SU-DHL-6 (cell line): ENCODE measurements at regions not wholly inside any gene's neighbourhood (a gene's known extent, or its start where the extent isn't known, plus 50 kb on each side); places are given as distances from the start of the nearest gene placed in this dataset.
"Not testable (repeated sequence)": the region's sequence is repeated elsewhere in the genome, so short reads cannot be mapped to it uniquely, and the experiment has no call there.

Experiments used
- H2AFZ ChIP-seq: fragments of 200-600 bp; sonication (generic); 2 replicates; pipeline ENCODE4 v1.6.1; 2014; ENCODE audit warnings: low read depth, mild to moderate bottlenecking, moderate library complexity, mixed read lengths, antibody characterized with exemption, low read length; ENCODE audit not compliant: severe bottlenecking
- H3F3A ChIP-seq: fragments of 200-600 bp; shearing (Covaris generic); 2 replicates; pipeline ENCODE4 v1.6.0; 2016; ENCODE audit warnings: antibody characterized with exemption, mild to moderate bottlenecking; ENCODE audit not compliant: insufficient read depth
- H3K27ac ChIP-seq: fragments of 200-600 bp; sonication (generic); 2 replicates; pipeline ENCODE4 v1.5.1; 2016; ENCODE audit warnings: low read depth, mild to moderate bottlenecking, low read length, moderate library complexity, mixed read lengths
- H3K27me3 ChIP-seq: fragments of 200-600 bp; sonication (generic), shearing (Covaris generic); 2 replicates; pipeline ENCODE4 v1.6.0; 2014; ENCODE audit warnings: mild to moderate bottlenecking, low read length
- H3K36me3 ChIP-seq: fragments of 200-600 bp; sonication (generic); 2 replicates; pipeline ENCODE4 v1.6.1; 2014; ENCODE audit warnings: mild to moderate bottlenecking, low read length, mixed read lengths
- H3K4me2 ChIP-seq: fragments of 300-600, 200-600 bp; shearing (Covaris generic), sonication (generic); 2 replicates; pipeline ENCODE4 v1.6.0; 2014; ENCODE audit warnings: low read length, low read depth, mild to moderate bottlenecking; ENCODE audit not compliant: poor library complexity, severe bottlenecking
- H3K4me3 ChIP-seq: fragments of 200-600 bp; sonication (generic); 2 replicates; pipeline ENCODE4 v1.5.1; 2014; ENCODE audit warnings: antibody characterized with exemption, low read length, mild to moderate bottlenecking, mixed read lengths; ENCODE audit not compliant: insufficient read depth, poor library complexity, severe bottlenecking
- H3K79me2 ChIP-seq: fragments of 200-600 bp; sonication (generic); 2 replicates; pipeline ENCODE4 v1.6.1; 2014; ENCODE audit warnings: mild to moderate bottlenecking, low read length, moderate library complexity; ENCODE audit not compliant: insufficient read depth
- H3K9ac ChIP-seq: fragments of 200-600 bp; sonication (generic); 2 replicates; pipeline ENCODE4 v1.7.0; 2014; ENCODE audit warnings: mild to moderate bottlenecking, low read length
- H3K9me2 ChIP-seq: fragments of 200-600 bp; sonication (generic); replicated peaks from 2 replicates; pipeline ENCODE4 v1.6.1; 2014; ENCODE audit warnings: low read length; ENCODE audit not compliant: insufficient read depth
- H3K9me3 ChIP-seq: fragments of 200-600 bp; sonication (generic); 2 replicates; pipeline ENCODE4 v1.6.1; 2014; ENCODE audit warnings: low read length, mixed read lengths; ENCODE audit not compliant: insufficient read depth
- H4K20me1 ChIP-seq: fragments of 200-600 bp; sonication (generic); 2 replicates; pipeline ENCODE4 v1.6.1; 2014; ENCODE audit warnings: low read depth, mild to moderate bottlenecking, antibody characterized with exemption, low read length, moderate library complexity, mixed read lengths
- EZH2phosphoT487 ChIP-seq: fragments of 200-600 bp; sonication (generic), shearing (Covaris generic); conservative IDR thresholded peaks from 2 replicates; pipeline ENCODE4 v1.6.1; 2018; ENCODE audit warnings: mild to moderate bottlenecking, antibody characterized with exemption, low read length, moderate library complexity, mixed read lengths
- TF ChIP-seq, protein P1 (sequence below): fragments of 200-600 bp; sonication (generic); IDR thresholded peaks from one replicate; pipeline ENCODE4 v1.5.1; 2017; ENCODE audit warnings: antibody characterized with exemption, mild to moderate bottlenecking, low read length, moderate library complexity; ENCODE audit not compliant: insufficient read depth, poor library complexity, severe bottlenecking

DNA sequence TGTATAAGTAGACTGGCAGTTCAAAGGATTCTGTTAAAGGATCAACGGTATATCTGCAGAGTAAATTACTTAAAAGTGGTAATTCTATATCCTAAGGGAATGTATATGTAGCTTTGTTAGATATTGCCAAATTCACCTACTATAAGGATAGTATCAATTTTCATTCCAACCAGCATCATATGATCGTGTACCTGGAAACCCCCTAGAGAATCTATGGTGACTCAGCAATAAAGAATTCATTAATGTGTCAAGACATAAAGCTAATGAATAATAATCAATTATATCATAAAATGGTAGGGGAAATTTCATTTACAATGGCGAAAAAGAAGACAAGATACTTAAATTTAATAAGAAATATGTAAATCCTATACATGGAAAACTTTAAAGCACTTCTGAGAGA lies 234.1 kb upstream of the ACTBL2 start:
- H3K27ac ChIP-seq, result no peak overlapping the region
- H3F3A ChIP-seq, result no peaks in the 10 kb centered on the region
- no peaks in the 10 kb centered on the region for H3K9me2 ChIP-seq
- H3K36me3 ChIP-seq, result no peaks in the 10 kb centered on the region
- no peak overlapping the region for H3K9ac ChIP-seq
- no peak overlapping the region for H3K4me3 ChIP-seq
- H3K9me3 ChIP-seq, result no peaks in the 10 kb centered on the region
- TF ChIP-seq, protein P1, sequence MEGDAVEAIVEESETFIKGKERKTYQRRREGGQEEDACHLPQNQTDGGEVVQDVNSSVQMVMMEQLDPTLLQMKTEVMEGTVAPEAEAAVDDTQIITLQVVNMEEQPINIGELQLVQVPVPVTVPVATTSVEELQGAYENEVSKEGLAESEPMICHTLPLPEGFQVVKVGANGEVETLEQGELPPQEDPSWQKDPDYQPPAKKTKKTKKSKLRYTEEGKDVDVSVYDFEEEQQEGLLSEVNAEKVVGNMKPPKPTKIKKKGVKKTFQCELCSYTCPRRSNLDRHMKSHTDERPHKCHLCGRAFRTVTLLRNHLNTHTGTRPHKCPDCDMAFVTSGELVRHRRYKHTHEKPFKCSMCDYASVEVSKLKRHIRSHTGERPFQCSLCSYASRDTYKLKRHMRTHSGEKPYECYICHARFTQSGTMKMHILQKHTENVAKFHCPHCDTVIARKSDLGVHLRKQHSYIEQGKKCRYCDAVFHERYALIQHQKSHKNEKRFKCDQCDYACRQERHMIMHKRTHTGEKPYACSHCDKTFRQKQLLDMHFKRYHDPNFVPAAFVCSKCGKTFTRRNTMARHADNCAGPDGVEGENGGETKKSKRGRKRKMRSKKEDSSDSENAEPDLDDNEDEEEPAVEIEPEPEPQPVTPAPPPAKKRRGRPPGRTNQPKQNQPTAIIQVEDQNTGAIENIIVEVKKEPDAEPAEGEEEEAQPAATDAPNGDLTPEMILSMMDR, result no peak
- no peak for TF ChIP-seq EZH2phosphoT487
- no peaks in the 10 kb centered on the region for H3K79me2 ChIP-seq
- H3K4me2 ChIP-seq, result no peak overlapping the region
- no peak overlapping the region for H2AFZ ChIP-seq
- no peaks in the 10 kb centered on the region for H4K20me1 ChIP-seq
- H3K27me3 ChIP-seq, result no peaks in the 10 kb centered on the region

DNA sequence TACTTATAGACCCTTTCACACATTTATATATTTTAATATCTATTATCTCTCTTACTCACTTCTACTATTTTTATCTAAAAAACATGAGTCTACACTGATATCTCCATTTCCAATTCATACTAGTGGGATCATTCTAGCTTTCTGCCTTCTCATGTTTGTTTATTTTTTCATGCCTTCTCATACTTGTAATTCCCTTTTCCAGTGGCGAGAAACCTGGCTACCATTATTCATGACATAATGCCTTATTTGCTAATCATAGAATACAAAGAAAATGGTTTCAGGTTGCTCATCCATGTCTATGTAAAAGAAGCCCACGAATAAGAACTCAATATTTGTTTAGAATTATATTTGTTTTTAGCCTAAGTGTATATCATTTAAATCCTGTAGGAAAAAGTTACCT lies 232.7 kb upstream of the ACTBL2 start:
- Histone ChIP-seq H3K27ac (no peak overlapping the region), H3K79me2 (no peaks in the 10 kb centered on the region), H4K20me1 (no peaks in the 10 kb centered on the region), H2AFZ (no peak overlapping the region), H3F3A (no peaks in the 10 kb centered on the region), H3K27me3 (no peaks in the 10 kb centered on the region), H3K9me3 (no peaks in the 10 kb centered on the region), H3K4me3 (no peak overlapping the region), H3K36me3 (no peaks in the 10 kb centered on the region), H3K9me2 (no peaks in the 10 kb centered on the region), H3K9ac (no peak overlapping the region), H3K4me2 (no peak overlapping the region)
- TF ChIP-seq, protein P1, result no peak
- no peak for TF ChIP-seq EZH2phosphoT487

DNA sequence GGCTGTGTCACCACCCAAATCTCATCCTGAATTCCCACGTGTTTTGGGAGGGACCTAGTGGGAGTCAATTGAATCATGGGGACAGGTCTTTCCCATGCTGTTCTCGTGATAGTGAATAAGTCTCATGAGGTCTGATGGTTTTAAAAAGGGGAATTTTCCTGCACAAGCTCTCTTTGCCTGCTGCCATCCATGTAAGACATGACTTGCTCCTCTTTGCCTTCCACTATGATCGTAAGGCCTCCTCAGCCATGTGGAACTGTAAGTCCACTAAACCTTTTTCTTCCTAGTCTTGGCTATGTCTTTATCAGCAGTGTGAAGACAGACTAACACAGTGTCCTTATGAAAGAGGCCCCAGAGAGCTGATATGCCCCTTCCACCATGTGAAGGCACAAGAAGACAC lies 230.9 kb upstream of the ACTBL2 start:
- not testable (repeated sequence) for H4K20me1 ChIP-seq, H3K27me3 ChIP-seq, H3K9me3 ChIP-seq, H2AFZ ChIP-seq, H3K36me3 ChIP-seq, H3K9me2 ChIP-seq, H3F3A ChIP-seq, H3K4me3 ChIP-seq, H3K27ac ChIP-seq, H3K4me2 ChIP-seq, H3K9ac ChIP-seq, H3K79me2 ChIP-seq

DNA sequence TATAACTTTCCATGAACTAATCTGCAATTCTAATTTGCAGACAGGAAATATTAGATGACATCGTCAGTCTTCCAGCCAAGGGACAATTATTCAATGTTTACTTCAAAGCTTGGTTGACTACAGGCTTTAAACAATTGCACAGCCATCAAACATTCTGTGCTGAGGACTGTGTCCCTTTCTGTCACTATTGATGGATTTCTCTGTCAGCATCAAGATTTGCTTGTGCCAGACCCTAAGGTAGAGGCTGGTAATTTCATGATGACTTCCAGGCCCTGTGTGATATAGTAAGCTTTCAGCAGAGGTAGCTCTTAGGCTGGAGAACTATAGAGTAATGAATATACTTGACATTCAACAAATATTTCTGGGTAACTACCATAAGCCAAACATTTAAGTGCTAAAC lies 229.3 kb upstream of the ACTBL2 start:
- Histone ChIP-seq H3K27ac (no peak overlapping the region), H4K20me1 (no peaks in the 10 kb centered on the region), H3F3A (no peaks in the 10 kb centered on the region), H3K79me2 (no peaks in the 10 kb centered on the region), H3K9ac (no peak overlapping the region), H3K4me3 (no peak overlapping the region), H3K9me2 (no peaks in the 10 kb centered on the region), H2AFZ (no peak overlapping the region), H3K9me3 (no peaks in the 10 kb centered on the region), H3K36me3 (no peaks in the 10 kb centered on the region), H3K27me3 (no peaks in the 10 kb centered on the region), H3K4me2 (no peak overlapping the region)
- TF ChIP-seq EZH2phosphoT487, result no peak
- TF ChIP-seq, protein P1, result no peak
